ENCODE measurements at regions not wholly inside any gene's neighbourhood (a gene's known extent, or its start where the extent isn't known, plus 50 kb on each side); places are given as distances from the start of the nearest gene placed in this dataset.

DNA sequence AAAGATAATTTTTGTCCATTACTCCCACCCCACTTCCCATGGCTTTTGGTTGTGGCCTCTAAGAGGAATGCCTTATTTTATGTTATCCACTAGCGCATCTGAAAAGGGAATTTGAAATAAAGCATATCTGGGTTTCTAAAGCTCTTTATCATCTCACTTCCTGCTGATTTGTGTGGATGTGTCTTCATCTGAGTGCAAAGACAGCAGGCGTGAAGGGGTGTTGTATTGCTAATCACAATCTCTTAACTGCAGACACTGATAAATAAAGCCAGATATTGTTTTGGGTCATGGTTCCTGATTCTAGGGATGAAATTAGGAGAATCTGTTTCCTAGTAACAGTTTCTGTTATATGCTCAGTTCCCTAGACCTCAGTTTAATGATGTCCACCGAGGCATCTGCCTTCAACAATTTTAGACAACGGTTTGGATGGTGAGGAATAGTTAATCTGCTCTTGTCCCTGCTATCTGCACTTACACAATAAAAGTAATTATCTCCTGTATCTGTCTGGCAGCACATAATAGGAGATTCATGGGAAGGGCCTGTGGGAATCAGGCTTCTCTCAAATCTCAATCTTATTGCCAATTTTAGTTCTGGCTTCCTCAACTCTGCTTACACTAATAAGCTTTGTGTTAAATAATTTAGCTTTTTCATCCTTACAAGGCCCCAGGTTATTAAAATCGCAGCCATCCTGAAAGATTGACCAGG, 517.9 kb upstream of the ATXN8OS start:
- TF ChIP-seq, protein P1, sequence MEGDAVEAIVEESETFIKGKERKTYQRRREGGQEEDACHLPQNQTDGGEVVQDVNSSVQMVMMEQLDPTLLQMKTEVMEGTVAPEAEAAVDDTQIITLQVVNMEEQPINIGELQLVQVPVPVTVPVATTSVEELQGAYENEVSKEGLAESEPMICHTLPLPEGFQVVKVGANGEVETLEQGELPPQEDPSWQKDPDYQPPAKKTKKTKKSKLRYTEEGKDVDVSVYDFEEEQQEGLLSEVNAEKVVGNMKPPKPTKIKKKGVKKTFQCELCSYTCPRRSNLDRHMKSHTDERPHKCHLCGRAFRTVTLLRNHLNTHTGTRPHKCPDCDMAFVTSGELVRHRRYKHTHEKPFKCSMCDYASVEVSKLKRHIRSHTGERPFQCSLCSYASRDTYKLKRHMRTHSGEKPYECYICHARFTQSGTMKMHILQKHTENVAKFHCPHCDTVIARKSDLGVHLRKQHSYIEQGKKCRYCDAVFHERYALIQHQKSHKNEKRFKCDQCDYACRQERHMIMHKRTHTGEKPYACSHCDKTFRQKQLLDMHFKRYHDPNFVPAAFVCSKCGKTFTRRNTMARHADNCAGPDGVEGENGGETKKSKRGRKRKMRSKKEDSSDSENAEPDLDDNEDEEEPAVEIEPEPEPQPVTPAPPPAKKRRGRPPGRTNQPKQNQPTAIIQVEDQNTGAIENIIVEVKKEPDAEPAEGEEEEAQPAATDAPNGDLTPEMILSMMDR (IDR thresholded peaks at IDR 0.05; ENCODE audit: low read length) = no peak
- TF ChIP-seq EZH2phosphoT487 (IDR thresholded peaks at IDR 0.05; ENCODE audit: low read length) (no peak), EZH2 (optimal IDR thresholded peaks at IDR 0.05; ENCODE audit: low read depth, low read length) (no peak)
